Tibial nerve (tissue), 4 donors: ENCODE measurements at regions not wholly inside any gene's neighbourhood (a gene's known extent, or its start where the extent isn't known, plus 50 kb on each side); places are given as distances from the start of the nearest gene placed in this dataset.

ENCODE experiments used
- CTCF ChIP-seq, 5 experiments: fragments of 200-600 bp in 3 of 5; fragments of 450-650 bp in 2 of 5; sonication (generic) in 3 of 5; IDR thresholded peaks; one replicate each; pipeline ENCODE4 v1.5.1; 2016 to 2019; ENCODE audit warnings: antibody characterized with exemption in 5 of 5, mild to moderate bottlenecking in 3 of 5, moderate library complexity in 2 of 5
- EP300 ChIP-seq, 2 donors: sonication (generic); formaldehyde crosslinking; IDR thresholded peaks; one replicate each; pipeline ENCODE4 v1.6.1; 2017; ENCODE audit warnings: antibody characterized with exemption in 2 of 2, mild to moderate bottlenecking in 1 of 2
- POLR2A ChIP-seq, 2 donors: fragments of 450-650 bp; IDR thresholded peaks; one replicate each; pipeline ENCODE4 v1.6.1; 2017; ENCODE audit warnings: antibody characterized with exemption in 2 of 2, mild to moderate bottlenecking in 2 of 2, moderate library complexity in 2 of 2

GRCh38 chr2:555164-555922 is 121.9 kb downstream of the TMEM18 start:
- TF ChIP-seq CTCF (IDR thresholded peaks at IDR 0.05) (no peak), POLR2A (IDR thresholded peaks at IDR 0.05) (no peak), EP300 (IDR thresholded peaks at IDR 0.05) (no peak)
